ENCODE measurements at regions not wholly inside any gene's neighbourhood (a gene's known extent, or its start where the extent isn't known, plus 50 kb on each side); places are given as distances from the start of the nearest gene placed in this dataset.

- no peak for TF ChIP-seq POLR2A (IDR thresholded peaks at IDR 0.05; ENCODE audit: low read depth, low read length)
- DNase-seq (ENCODE audit: insufficient read length, low spot score) (no peak), FAIRE-seq (no peak)
Observed at GRCh38 chr14:98701377-98701776, 570.6 kb downstream of the BCL11B start.

GRCh38 chr14:98704441-98704840 is 567.6 kb downstream of the BCL11B start:
- no peak for DNase-seq (ENCODE audit: insufficient read length, low spot score)
- TF ChIP-seq POLR2A (IDR thresholded peaks at IDR 0.05; ENCODE audit: low read depth, low read length): no peak
- no peak for FAIRE-seq

- TF ChIP-seq POLR2A (IDR thresholded peaks at IDR 0.05; ENCODE audit: low read depth, low read length): no peak
Observed at GRCh38 chr14:98705871-98706300, 566.1 kb downstream of the BCL11B start.

GRCh38 chr14:98707522-98707921 is 564.5 kb downstream of the BCL11B start:
- DNase-seq (ENCODE audit: insufficient read length, low spot score) (no peak), FAIRE-seq (no peak)
- TF ChIP-seq POLR2A (IDR thresholded peaks at IDR 0.05; ENCODE audit: low read depth, low read length): no peak

More at GRCh38 chr14:98705871-98706300, 566.1 kb downstream of the BCL11B start:
- DNase-seq (ENCODE audit: insufficient read length, low spot score): no peak
- no peak for FAIRE-seq

GRCh38 chr14:98708555-98708954 is 563.4 kb downstream of the BCL11B start:
- TF ChIP-seq POLR2A (IDR thresholded peaks at IDR 0.05; ENCODE audit: low read depth, low read length): no peak
- DNase-seq (ENCODE audit: insufficient read length, low spot score) (no peak), FAIRE-seq (no peak)

GRCh38 chr14:98711453-98711852 is 560.5 kb downstream of the BCL11B start:
- FAIRE-seq (no peak), DNase-seq (ENCODE audit: insufficient read length, low spot score) (no peak)
- no peak for TF ChIP-seq POLR2A (IDR thresholded peaks at IDR 0.05; ENCODE audit: low read depth, low read length)

GRCh38 chr14:98714626-98715425 is 557.2 kb downstream of the BCL11B start:
- TF ChIP-seq POLR2A (IDR thresholded peaks at IDR 0.05; ENCODE audit: low read depth, low read length): no peak
- FAIRE-seq (no peak), DNase-seq (ENCODE audit: insufficient read length, low spot score) (no peak)

GRCh38 chr14:98716133-98716532 is 555.9 kb downstream of the BCL11B start:
- no peak for TF ChIP-seq POLR2A (IDR thresholded peaks at IDR 0.05; ENCODE audit: low read depth, low read length)
- DNase-seq (ENCODE audit: insufficient read length, low spot score) (no peak), FAIRE-seq (no peak)

- no peak for TF ChIP-seq POLR2A (IDR thresholded peaks at IDR 0.05; ENCODE audit: low read depth, low read length)
- DNase-seq (ENCODE audit: insufficient read length, low spot score) (no peak), FAIRE-seq (no peak)
Observed at GRCh38 chr14:98721061-98721460, 550.9 kb downstream of the BCL11B start.

- DNase-seq (ENCODE audit: insufficient read length, low spot score) (no peak), FAIRE-seq (no peak)
- no peak for TF ChIP-seq POLR2A (IDR thresholded peaks at IDR 0.05; ENCODE audit: low read depth, low read length)
Observed at GRCh38 chr14:98724734-98725133, 547.3 kb downstream of the BCL11B start.

- FAIRE-seq: no peak
- TF ChIP-seq POLR2A (IDR thresholded peaks at IDR 0.05; ENCODE audit: low read depth, low read length): no peak
- no peak for DNase-seq (ENCODE audit: insufficient read length, low spot score)
Observed at GRCh38 chr14:98725191-98725590, 546.8 kb downstream of the BCL11B start.

- TF ChIP-seq POLR2A (IDR thresholded peaks at IDR 0.05; ENCODE audit: low read depth, low read length): no peak
- FAIRE-seq (no peak), DNase-seq (ENCODE audit: insufficient read length, low spot score) (no peak)
Observed at GRCh38 chr14:98725676-98726075, 546.3 kb downstream of the BCL11B start.

GRCh38 chr14:98726585-98727405 is 545.2 kb downstream of the BCL11B start:
- FAIRE-seq: no peak
- no peak for DNase-seq (ENCODE audit: insufficient read length, low spot score)
- no peak for TF ChIP-seq POLR2A (IDR thresholded peaks at IDR 0.05; ENCODE audit: low read depth, low read length)

GRCh38 chr14:98728024-98728423 is 544.0 kb downstream of the BCL11B start:
- DNase-seq (ENCODE audit: insufficient read length, low spot score) (no peak), FAIRE-seq (no peak)
- no peak for TF ChIP-seq POLR2A (IDR thresholded peaks at IDR 0.05; ENCODE audit: low read depth, low read length)

All from H54 (cell line).